Tibial artery (tissue), 4 donors: ENCODE measurements at regions not wholly inside any gene's neighbourhood (a gene's known extent, or its start where the extent isn't known, plus 50 kb on each side); places are given as distances from the start of the nearest gene placed in this dataset.

ENCODE experiments used
- DNase-seq, 2 donors: peaks; one replicate each; pipeline ENCODE4 v3.0.0-alpha.2; 2019
- H3K27ac ChIP-seq, 2 donors: fragments of 200-600 bp; sonication (generic) in 1 of 2; 1 replicate in 1 of 2; 2 replicates in 1 of 2; pipeline ENCODE4 v1.5.1; 2018 to 2019; ENCODE audit warnings: mild to moderate bottlenecking in 1 of 2
- H3K27me3 ChIP-seq, 2 donors: fragments of 200-600 bp; sonication (generic) in 1 of 2; one replicate each; pipeline versions ENCODE4 v1.5.1 to v1.6.0; 2016 to 2019
- H3K36me3 ChIP-seq, 3 donors: fragments of 200-600 bp; sonication (generic) in 2 of 3; one replicate each; pipeline ENCODE4 v1.5.1; 2016 to 2019; ENCODE audit warnings: mild to moderate bottlenecking in 2 of 3
- H3K4me1 ChIP-seq, 4 donors: fragments of 200-600 bp; sonication (generic) in 2 of 4; 1 replicate in 3 of 4; 2 replicates in 1 of 4; pipeline ENCODE4 v1.5.1; 2016 to 2019
- H3K4me3 ChIP-seq, 2 donors: fragments of 200-600 bp; sonication (generic) in 1 of 2; 1 replicate in 1 of 2; 2 replicates in 1 of 2; pipeline ENCODE4 v1.5.1; 2018 to 2019; ENCODE audit warnings: mild to moderate bottlenecking in 2 of 2
- H3K9me3 ChIP-seq, 3 donors: fragments of 200-600 bp; sonication (generic) in 1 of 3; one replicate each; pipeline ENCODE4 v1.5.1; 2016 to 2019
- intact Hi-C: fragments of 100-400 bp; cut with DNase I; formaldehyde crosslinking; loops from one replicate; pipeline ENCODE4 v1.15.0; 2023; ENCODE audit warnings: low total_unique reads
- TF ChIP-seq, protein P1 (sequence below), 2 experiments: fragments of 200-600 bp in 1 of 2; fragments of 450-650 bp in 1 of 2; IDR thresholded peaks; one replicate each; pipeline ENCODE4 v1.5.1; 2017 to 2019; ENCODE audit warnings: antibody characterized with exemption in 2 of 2, mild to moderate bottlenecking in 1 of 2, moderate library complexity in 1 of 2

DNA sequence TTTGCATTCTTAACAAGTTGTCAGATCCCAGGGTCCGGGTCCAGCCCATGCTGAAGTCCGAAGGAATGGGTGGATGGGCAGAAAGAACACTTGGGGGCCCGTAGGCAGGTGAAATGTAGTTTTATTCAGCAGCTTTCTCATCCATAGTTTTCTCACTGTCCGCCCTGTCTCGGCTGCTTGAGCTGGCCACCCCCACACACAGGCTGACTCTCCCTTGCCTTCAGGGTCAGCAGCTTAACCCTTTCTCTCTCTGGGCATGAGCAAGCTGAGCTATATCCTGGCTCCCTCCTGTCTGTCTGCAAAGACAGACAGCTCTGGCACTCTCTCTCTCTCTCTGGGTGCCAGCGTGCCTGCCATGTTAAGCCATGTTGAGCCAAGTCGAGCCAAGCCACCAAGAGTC, 163.9 kb downstream of the PTCSC3 start:
- H3K27me3 ChIP-seq = no peaks in the 10 kb centered on the region
- TF ChIP-seq, protein P1, sequence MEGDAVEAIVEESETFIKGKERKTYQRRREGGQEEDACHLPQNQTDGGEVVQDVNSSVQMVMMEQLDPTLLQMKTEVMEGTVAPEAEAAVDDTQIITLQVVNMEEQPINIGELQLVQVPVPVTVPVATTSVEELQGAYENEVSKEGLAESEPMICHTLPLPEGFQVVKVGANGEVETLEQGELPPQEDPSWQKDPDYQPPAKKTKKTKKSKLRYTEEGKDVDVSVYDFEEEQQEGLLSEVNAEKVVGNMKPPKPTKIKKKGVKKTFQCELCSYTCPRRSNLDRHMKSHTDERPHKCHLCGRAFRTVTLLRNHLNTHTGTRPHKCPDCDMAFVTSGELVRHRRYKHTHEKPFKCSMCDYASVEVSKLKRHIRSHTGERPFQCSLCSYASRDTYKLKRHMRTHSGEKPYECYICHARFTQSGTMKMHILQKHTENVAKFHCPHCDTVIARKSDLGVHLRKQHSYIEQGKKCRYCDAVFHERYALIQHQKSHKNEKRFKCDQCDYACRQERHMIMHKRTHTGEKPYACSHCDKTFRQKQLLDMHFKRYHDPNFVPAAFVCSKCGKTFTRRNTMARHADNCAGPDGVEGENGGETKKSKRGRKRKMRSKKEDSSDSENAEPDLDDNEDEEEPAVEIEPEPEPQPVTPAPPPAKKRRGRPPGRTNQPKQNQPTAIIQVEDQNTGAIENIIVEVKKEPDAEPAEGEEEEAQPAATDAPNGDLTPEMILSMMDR (IDR thresholded peaks at IDR 0.05) = no peak
- no peak for DNase-seq
- no peaks in the 10 kb centered on the region for H3K36me3 ChIP-seq
- H3K9me3 ChIP-seq = no peaks in the 10 kb centered on the region
- H3K4me1 ChIP-seq = no peaks in the 10 kb centered on the region
- H3K4me3 ChIP-seq = no peak overlapping the region
- intact Hi-C loops = no loop called here
- no peak overlapping the region for H3K27ac ChIP-seq

GRCh38 chr14:36009643-36010042, 166.9 kb downstream of the PTCSC3 start:
- Histone ChIP-seq H3K4me1 (no peaks in the 10 kb centered on the region), H3K36me3 (no peaks in the 10 kb centered on the region), H3K4me3 (no peak overlapping the region), H3K27ac (no peak overlapping the region), H3K27me3 (no peaks in the 10 kb centered on the region), H3K9me3 (no peaks in the 10 kb centered on the region)
- intact Hi-C loops = no loop called here
- TF ChIP-seq, protein P1 (IDR thresholded peaks at IDR 0.05) = no peak
- no peak for DNase-seq

DNA sequence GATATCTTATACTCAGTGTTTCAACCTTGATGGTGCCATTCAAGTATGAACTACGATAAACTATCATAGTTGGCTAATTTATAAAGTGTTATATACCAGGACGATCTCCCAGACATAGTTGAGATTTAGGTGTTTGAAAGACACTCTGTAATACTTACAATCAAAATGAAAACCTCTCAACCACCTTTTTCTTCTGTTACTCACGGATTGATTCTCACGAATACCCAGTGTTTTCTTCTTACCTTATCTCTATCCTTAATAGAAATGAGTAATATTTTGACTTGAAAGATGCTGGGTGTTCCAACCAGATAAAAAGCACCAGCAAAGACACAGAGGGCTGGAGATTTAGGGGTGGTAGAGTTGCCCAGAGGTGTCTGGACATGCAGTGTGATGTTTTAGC, 169.9 kb downstream of the PTCSC3 start:
- Histone ChIP-seq H3K4me3 (no peak overlapping the region), H3K27ac (no peak overlapping the region), H3K36me3 (no peaks in the 10 kb centered on the region), H3K4me1 (no peaks in the 10 kb centered on the region), H3K9me3 (no peaks in the 10 kb centered on the region), H3K27me3 (no peaks in the 10 kb centered on the region)
- intact Hi-C loops = no loop called here
- no peak for DNase-seq
- TF ChIP-seq, protein P1 (IDR thresholded peaks at IDR 0.05) = no peak

DNA sequence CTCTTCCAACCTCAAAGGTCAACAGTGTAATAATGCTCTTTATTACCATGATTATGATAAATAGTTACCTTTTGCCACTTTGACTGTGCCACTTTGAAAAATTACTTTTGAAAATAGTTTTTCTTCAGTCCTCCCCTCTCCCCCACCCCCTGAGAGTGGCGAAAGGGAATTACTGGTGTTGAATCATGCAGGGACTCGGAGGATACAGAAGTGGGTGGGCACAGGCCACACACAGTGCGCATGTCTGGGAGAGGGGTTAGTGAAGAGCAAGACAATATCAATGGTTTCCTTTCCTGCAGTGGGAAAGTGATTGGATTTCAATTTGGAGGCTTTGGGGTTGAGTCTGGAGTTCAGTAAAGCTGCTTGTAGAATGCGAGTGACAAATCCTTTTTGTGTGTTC, 170.9 kb downstream of the PTCSC3 start:
- H3K9me3 ChIP-seq = no peaks in the 10 kb centered on the region
- H3K36me3 ChIP-seq = no peaks in the 10 kb centered on the region
- intact Hi-C loops = no loop called here

GRCh38 chr14:36001936-36002335, 174.6 kb downstream of the PTCSC3 start:
- TF ChIP-seq, protein P1 (IDR thresholded peaks at IDR 0.05) = no peak
- H3K27ac ChIP-seq = no peak overlapping the region
- intact Hi-C loops = no loop called here
- no peaks in the 10 kb centered on the region for H3K36me3 ChIP-seq
- no peak for DNase-seq
- H3K4me1 ChIP-seq = no peaks in the 10 kb centered on the region
- H3K9me3 ChIP-seq = no peaks in the 10 kb centered on the region
- H3K4me3 ChIP-seq = no peak overlapping the region
- H3K27me3 ChIP-seq = peaks cover 0 to 7% of the 10 kb centered on the region in 2 donors

More for the DNA sequence above, 170.9 kb downstream of the PTCSC3 start:
- no peak for DNase-seq
- H3K4me1 ChIP-seq = no peaks in the 10 kb centered on the region
- H3K27ac ChIP-seq = no peak overlapping the region
- H3K27me3 ChIP-seq = no peaks in the 10 kb centered on the region
- H3K4me3 ChIP-seq = no peak overlapping the region
- TF ChIP-seq, protein P1 (IDR thresholded peaks at IDR 0.05) = no peak

DNA sequence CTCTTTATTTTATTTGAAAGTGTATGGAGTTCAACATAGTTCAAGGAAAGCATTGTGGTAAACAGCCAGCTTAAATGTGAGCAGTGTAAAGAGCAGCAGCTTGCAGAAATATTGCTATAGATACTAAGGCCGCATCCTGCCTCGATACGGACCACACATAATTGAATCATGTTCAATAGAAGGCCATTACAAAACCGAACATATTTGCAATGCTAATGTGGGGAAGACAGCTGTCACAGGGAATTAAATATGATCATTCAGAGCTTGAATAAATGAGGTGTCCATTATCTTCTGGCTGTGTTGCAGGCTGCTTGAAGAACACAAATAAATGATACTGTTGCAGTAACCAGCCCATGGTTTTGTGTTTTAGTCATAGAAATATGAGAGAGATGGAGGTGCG, 173.2 kb downstream of the BRMS1L start:
- TF ChIP-seq, protein P1 (IDR thresholded peaks at IDR 0.05) = no peak
- intact Hi-C loops = no loop called here
- Histone ChIP-seq H3K9me3 (no peaks in the 10 kb centered on the region), H3K27ac (no peak overlapping the region), H3K36me3 (no peaks in the 10 kb centered on the region), H3K4me3 (no peak overlapping the region), H3K4me1 (no peaks in the 10 kb centered on the region), H3K27me3 (peaks cover 0 to 7% of the 10 kb centered on the region in 2 donors)
- no peak for DNase-seq
